ENCODE measurements at regions not wholly inside any gene's neighbourhood (a gene's known extent, or its start where the extent isn't known, plus 50 kb on each side); places are given as distances from the start of the nearest gene placed in this dataset.

GRCh38 chr3:22893644-22894325, 309.3 kb upstream of the UBE2E2 start:
- no peak for ATAC-seq
- Histone ChIP-seq H3K36me3 (no peaks in the 10 kb centered on the region), H3K27ac (no peak overlapping the region), H3K4me1 (no peaks in the 10 kb centered on the region), H3K4me3 (no peak overlapping the region), H3K9me3 (no peaks in the 10 kb centered on the region), H3K27me3 (ENCODE audit: low read depth) (no peaks in the 10 kb centered on the region)
- TF ChIP-seq, protein P1, sequence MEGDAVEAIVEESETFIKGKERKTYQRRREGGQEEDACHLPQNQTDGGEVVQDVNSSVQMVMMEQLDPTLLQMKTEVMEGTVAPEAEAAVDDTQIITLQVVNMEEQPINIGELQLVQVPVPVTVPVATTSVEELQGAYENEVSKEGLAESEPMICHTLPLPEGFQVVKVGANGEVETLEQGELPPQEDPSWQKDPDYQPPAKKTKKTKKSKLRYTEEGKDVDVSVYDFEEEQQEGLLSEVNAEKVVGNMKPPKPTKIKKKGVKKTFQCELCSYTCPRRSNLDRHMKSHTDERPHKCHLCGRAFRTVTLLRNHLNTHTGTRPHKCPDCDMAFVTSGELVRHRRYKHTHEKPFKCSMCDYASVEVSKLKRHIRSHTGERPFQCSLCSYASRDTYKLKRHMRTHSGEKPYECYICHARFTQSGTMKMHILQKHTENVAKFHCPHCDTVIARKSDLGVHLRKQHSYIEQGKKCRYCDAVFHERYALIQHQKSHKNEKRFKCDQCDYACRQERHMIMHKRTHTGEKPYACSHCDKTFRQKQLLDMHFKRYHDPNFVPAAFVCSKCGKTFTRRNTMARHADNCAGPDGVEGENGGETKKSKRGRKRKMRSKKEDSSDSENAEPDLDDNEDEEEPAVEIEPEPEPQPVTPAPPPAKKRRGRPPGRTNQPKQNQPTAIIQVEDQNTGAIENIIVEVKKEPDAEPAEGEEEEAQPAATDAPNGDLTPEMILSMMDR (IDR thresholded peaks at IDR 0.05): no peak
- intact Hi-C loops (cut with DNase I): no loop called here
- DNase-seq: no peak

DNA sequence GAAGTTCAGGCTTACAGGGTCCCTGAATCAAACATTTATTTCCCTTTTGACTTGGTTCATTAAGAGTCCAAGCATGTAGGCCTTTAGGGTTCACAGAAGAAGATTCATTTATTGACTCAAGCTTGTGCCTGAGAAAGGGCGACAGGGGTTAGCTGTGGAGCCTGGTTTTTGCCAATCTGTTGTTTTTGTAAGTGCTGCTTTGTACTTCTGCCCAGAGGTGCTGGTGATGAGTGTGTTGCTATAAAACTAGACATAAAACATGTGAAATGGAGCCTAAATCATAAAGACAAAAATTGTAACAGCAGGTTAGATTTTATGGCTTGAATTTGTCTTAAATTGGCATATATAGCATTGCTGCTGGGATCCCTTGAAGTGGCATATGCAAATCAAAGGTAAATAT, 308.3 kb upstream of the UBE2E2 start:
- no peaks in the 10 kb centered on the region for H3K36me3 ChIP-seq
- TF ChIP-seq, protein P1 (IDR thresholded peaks at IDR 0.05): no peak
- H3K27ac ChIP-seq: no peak overlapping the region
- no peaks in the 10 kb centered on the region for H3K9me3 ChIP-seq
- intact Hi-C loops (cut with DNase I): no loop called here
- H3K4me1 ChIP-seq: no peaks in the 10 kb centered on the region
- ATAC-seq (no peak), DNase-seq (no peak)
- no peaks in the 10 kb centered on the region for H3K27me3 ChIP-seq (ENCODE audit: low read depth)
- no peak overlapping the region for H3K4me3 ChIP-seq

- H3K27me3 ChIP-seq (ENCODE audit: low read depth): no peaks in the 10 kb centered on the region
- intact Hi-C loops (cut with DNase I): no loop called here
- H3K36me3 ChIP-seq: no peaks in the 10 kb centered on the region
- no peaks in the 10 kb centered on the region for H3K9me3 ChIP-seq
- H3K27ac ChIP-seq: no peak overlapping the region
- H3K4me3 ChIP-seq: no peak overlapping the region
- TF ChIP-seq, protein P1 (IDR thresholded peaks at IDR 0.05): no peak
- ATAC-seq (no peak), DNase-seq (no peak)
- no peaks in the 10 kb centered on the region for H3K4me1 ChIP-seq
Measured at GRCh38 chr3:22895671-22896070, 307.5 kb upstream of the UBE2E2 start.

DNA sequence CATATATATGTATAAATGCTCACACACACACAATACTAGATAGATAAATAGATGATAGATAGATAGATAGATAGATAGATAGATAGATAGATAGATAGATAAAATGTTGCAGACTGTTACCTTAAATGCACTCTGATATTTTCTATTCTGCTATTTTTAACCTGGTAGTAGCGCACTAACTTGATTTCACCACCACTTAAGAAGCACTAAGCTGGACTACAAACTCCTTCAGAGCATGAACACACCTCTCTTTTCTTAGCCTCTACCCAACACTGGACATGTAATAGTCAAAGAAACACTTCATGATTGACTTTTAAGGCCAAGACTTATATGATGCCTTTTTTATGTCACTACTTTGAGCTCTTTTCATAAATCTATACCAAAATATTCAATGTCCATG, 304.6 kb upstream of the UBE2E2 start:
- no peak overlapping the region for H3K4me3 ChIP-seq
- no peaks in the 10 kb centered on the region for H3K9me3 ChIP-seq
- H3K27me3 ChIP-seq (ENCODE audit: low read depth): no peaks in the 10 kb centered on the region
- intact Hi-C loops (cut with DNase I): no loop called here
- no peaks in the 10 kb centered on the region for H3K4me1 ChIP-seq
- DNase-seq (no peak), ATAC-seq (no peak)
- H3K36me3 ChIP-seq: no peaks in the 10 kb centered on the region
- no peak overlapping the region for H3K27ac ChIP-seq
- TF ChIP-seq, protein P1 (IDR thresholded peaks at IDR 0.05): no peak

DNA sequence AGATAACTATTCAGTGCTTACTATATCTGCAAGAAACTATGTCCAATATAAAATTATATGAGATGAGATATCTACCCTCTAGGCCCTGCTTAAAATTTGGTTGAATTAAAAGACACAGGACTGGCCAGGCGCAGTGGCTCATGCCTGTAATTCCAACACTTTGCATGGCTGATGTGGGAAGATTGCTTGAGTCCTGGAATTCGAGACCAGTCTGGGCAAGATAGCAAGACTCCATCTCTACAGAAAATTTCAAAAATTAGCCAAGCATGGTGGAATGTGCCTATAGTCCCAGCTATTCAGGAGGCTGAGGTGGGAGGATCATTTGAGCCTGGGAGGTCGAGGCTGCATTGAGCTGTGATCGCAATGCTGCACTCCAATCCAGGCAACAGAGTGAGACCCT, 303.7 kb upstream of the UBE2E2 start:
- intact Hi-C loops (cut with DNase I): no loop called here
- no peak for ATAC-seq

More for the DNA sequence above, 303.7 kb upstream of the UBE2E2 start:
- Histone ChIP-seq H3K4me1 (no peaks in the 10 kb centered on the region), H3K27ac (no peak overlapping the region), H3K4me3 (no peak overlapping the region), H3K36me3 (no peaks in the 10 kb centered on the region), H3K9me3 (no peaks in the 10 kb centered on the region), H3K27me3 (ENCODE audit: low read depth) (no peaks in the 10 kb centered on the region)
- TF ChIP-seq, protein P1 (IDR thresholded peaks at IDR 0.05): no peak
- DNase-seq: no peak
